SH-SY5Y (cell line): ENCODE measurements at regions not wholly inside any gene's neighbourhood (a gene's known extent, or its start where the extent isn't known, plus 50 kb on each side); places are given as distances from the start of the nearest gene placed in this dataset.

Experiments
- GATA2 ChIP-seq: IDR thresholded peaks from 2 replicates; pipeline ENCODE4 v1.6.1; 2011; ENCODE audit warnings: mild to moderate bottlenecking, low read depth, low read length
- GATA3 ChIP-seq: IDR thresholded peaks from 2 replicates; pipeline ENCODE4 v1.6.1; 2011; ENCODE audit warnings: low read depth, mild to moderate bottlenecking, low read length, moderate library complexity

DNA sequence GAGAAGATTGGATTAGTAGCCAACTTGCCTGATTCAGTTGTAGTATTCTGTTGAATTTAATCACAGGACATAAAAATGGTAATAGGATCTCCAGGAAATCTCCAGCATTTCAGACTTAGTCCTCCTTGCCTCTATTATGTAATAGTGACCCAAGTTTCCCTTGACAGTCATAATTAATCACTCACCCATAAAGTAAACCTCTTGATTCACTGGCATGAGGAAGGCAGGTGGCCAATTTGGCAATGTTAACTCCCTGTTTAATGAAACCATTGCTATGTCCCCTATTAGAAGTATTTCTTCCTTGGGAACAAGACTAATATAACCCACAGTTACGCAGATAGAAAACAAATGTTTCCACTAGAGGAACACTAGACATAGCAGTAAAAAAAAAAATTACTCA is 604.8 kb upstream of the CXADR start:
- TF ChIP-seq GATA2 (no peak), GATA3 (no peak)
